Smooth muscle cell (in vitro differentiated cells): ENCODE measurements at regions not wholly inside any gene's neighbourhood (a gene's known extent, or its start where the extent isn't known, plus 50 kb on each side); places are given as distances from the start of the nearest gene placed in this dataset.

ENCODE experiments used
- DNase-seq: peaks from one replicate; lab custom pipeline; 2025; ENCODE audit not compliant: unreplicated experiment; lab: John Stamatoyannopoulos, UW
- H2AFZ ChIP-seq: fragments of 200-600 bp; sonication (generic); 2 replicates; pipeline ENCODE4 v1.6.0; 2016; ENCODE audit warnings: antibody characterized with exemption, low read depth, mild to moderate bottlenecking
- H3F3A ChIP-seq: fragments of 200-600 bp; sonication (generic); 2 replicates; pipeline ENCODE4 v1.6.0; 2017; ENCODE audit warnings: antibody characterized with exemption, low read depth
- H3K27ac ChIP-seq: fragments of 200-600 bp; sonication (generic); 2 replicates; pipeline ENCODE4 v1.5.1; 2016; ENCODE audit warnings: low read depth, mild to moderate bottlenecking
- H3K27me3 ChIP-seq: fragments of 200-600 bp; sonication (generic); 2 replicates; pipeline ENCODE4 v1.6.1; 2016; ENCODE audit warnings: low read depth, mild to moderate bottlenecking
- H3K36me3 ChIP-seq: fragments of 200-600 bp; sonication (generic); 2 replicates; pipeline ENCODE4 v1.5.1; 2016; ENCODE audit warnings: low read depth
- H3K4me1 ChIP-seq: fragments of 200-600 bp; sonication (generic); 2 replicates; pipeline ENCODE4 v1.5.1; 2016; ENCODE audit warnings: low read depth
- H3K4me2 ChIP-seq: fragments of 200-600 bp; sonication (generic); 2 replicates; pipeline ENCODE4 v1.6.0; 2016; ENCODE audit warnings: mild to moderate bottlenecking
- H3K4me3 ChIP-seq: fragments of 200-600 bp; sonication (generic); 2 replicates; pipeline ENCODE4 v1.5.1; 2016; ENCODE audit warnings: mild to moderate bottlenecking
- H3K79me2 ChIP-seq: fragments of 200-600 bp; sonication (generic); 2 replicates; pipeline ENCODE4 v1.6.0; 2016; ENCODE audit warnings: low read depth, mild to moderate bottlenecking
- H3K9ac ChIP-seq: fragments of 200-600 bp; sonication (generic); 2 replicates; pipeline ENCODE4 v1.6.0; 2016; ENCODE audit warnings: low read depth
- H3K9me3 ChIP-seq: fragments of 200-600 bp; sonication (generic); replicated peaks from 2 replicates; pipeline ENCODE4 v1.5.1; 2016; ENCODE audit warnings: low read depth
- H4K20me1 ChIP-seq: fragments of 200-600 bp; sonication (generic); 2 replicates; pipeline ENCODE4 v1.6.0; 2016; ENCODE audit warnings: low read depth
- WGBS: methylation state at CpG from one replicate; pipeline ENCODE4 v1.1.7; 2016; ENCODE audit warnings: low lambda C conversion rate; 5-methylcytosine and 5-hydroxymethylcytosine counted together
- TF ChIP-seq, protein P1 (sequence below): fragments of 200-600 bp; sonication (generic); IDR thresholded peaks from 2 replicates; pipeline ENCODE4 v1.5.1; 2017; ENCODE audit warnings: borderline replicate concordance, mild to moderate bottlenecking, antibody characterized with exemption; ENCODE audit not compliant: insufficient read depth, poor library complexity, severe bottlenecking

DNA sequence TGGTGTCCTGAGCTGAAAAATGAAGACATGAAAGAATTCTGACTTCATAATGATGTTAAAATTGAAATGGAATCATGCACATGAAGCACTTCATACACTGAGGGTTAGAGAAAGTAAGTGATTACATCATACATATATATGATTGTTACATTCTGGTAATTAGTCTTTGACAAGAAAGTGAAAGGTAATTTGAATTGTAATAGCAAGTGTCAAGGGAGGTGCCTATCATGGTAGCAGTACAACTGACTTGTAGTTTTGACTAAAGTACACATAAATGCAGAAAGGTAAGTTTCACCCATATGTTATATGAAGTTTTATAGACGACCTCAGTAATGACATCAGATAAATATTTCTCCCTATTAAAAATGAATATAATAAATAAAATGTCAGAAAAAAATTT, 1325.0 kb upstream of the GOT2 start:
- Histone ChIP-seq H3K4me3 (no peak overlapping the region), H3K9ac (no peak overlapping the region), H4K20me1 (no peaks in the 10 kb centered on the region), H3K27ac (no peak overlapping the region), H3K79me2 (no peaks in the 10 kb centered on the region), H3K9me3 (no peaks in the 10 kb centered on the region), H2AFZ (no peak overlapping the region), H3K4me1 (no peaks in the 10 kb centered on the region), H3K36me3 (no peaks in the 10 kb centered on the region), H3F3A (no peaks in the 10 kb centered on the region), H3K4me2 (no peak overlapping the region), H3K27me3 (no peaks in the 10 kb centered on the region)
- TF ChIP-seq, protein P1, sequence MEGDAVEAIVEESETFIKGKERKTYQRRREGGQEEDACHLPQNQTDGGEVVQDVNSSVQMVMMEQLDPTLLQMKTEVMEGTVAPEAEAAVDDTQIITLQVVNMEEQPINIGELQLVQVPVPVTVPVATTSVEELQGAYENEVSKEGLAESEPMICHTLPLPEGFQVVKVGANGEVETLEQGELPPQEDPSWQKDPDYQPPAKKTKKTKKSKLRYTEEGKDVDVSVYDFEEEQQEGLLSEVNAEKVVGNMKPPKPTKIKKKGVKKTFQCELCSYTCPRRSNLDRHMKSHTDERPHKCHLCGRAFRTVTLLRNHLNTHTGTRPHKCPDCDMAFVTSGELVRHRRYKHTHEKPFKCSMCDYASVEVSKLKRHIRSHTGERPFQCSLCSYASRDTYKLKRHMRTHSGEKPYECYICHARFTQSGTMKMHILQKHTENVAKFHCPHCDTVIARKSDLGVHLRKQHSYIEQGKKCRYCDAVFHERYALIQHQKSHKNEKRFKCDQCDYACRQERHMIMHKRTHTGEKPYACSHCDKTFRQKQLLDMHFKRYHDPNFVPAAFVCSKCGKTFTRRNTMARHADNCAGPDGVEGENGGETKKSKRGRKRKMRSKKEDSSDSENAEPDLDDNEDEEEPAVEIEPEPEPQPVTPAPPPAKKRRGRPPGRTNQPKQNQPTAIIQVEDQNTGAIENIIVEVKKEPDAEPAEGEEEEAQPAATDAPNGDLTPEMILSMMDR, result no peak
- no peak for DNase-seq
- 89% methylated on average over 1 of the region's 1 CpG for WGBS

DNA sequence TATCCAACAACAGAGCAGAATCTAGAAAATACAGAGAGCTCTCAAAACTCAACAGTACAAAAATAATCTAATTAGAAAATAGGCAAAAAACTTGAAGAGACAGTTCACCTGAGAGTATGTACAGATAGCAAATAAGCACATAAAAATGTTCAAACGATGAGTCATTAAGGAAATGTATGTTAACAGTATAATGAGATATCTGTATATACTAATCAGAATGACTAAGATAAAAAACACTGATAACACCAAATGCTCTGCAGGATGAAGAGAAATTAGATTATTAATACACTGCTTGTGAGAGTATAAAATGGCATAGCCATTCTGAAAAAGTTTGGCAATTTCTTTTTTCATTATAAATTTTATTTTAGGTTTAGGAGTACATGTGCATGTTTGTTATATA, 1307.6 kb upstream of the GOT2 start:
- no peaks in the 10 kb centered on the region for H3K36me3 ChIP-seq
- no peak for DNase-seq
- no peaks in the 10 kb centered on the region for H3F3A ChIP-seq
- no peak overlapping the region for H3K4me3 ChIP-seq
- H3K9ac ChIP-seq, result no peak overlapping the region
- no peaks in the 10 kb centered on the region for H3K4me1 ChIP-seq
- H2AFZ ChIP-seq, result no peak overlapping the region
- 79% methylated on average over 1 of the region's 1 CpG for WGBS
- no peak overlapping the region for H3K4me2 ChIP-seq
- no peaks in the 10 kb centered on the region for H3K79me2 ChIP-seq
- no peak overlapping the region for H3K27ac ChIP-seq
- TF ChIP-seq, protein P1, result no peak
- no peaks in the 10 kb centered on the region for H3K27me3 ChIP-seq
- no peaks in the 10 kb centered on the region for H4K20me1 ChIP-seq
- H3K9me3 ChIP-seq, result no peaks in the 10 kb centered on the region

DNA sequence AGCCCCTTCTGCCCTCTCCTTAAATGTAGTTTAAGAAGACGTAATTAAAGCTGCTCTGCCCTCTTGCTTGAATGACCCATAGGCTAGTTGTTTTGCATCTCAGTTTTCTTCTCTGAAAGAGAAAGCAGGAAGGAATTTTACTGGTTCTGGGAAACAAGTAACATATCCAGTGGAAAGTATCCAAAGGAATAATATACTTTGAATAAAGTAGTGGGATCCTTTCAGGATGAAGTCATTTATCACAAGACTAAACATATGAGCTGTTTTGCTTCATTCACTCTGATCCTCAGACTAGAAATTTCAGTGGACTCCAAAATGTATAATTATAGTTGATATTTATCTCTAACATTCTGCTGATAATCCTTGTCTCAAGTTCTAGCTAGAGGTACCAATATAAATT, 1297.6 kb upstream of the GOT2 start:
- Histone ChIP-seq H3K27me3 (no peaks in the 10 kb centered on the region), H3K4me1 (no peaks in the 10 kb centered on the region), H3K4me3 (no peak overlapping the region), H3K27ac (peak overlapping the region; percentile 43), H2AFZ (peak overlapping the region; percentile 35), H4K20me1 (no peaks in the 10 kb centered on the region), H3F3A (no peaks in the 10 kb centered on the region), H3K9ac (no peak overlapping the region), H3K79me2 (no peaks in the 10 kb centered on the region), H3K9me3 (no peaks in the 10 kb centered on the region), H3K36me3 (no peaks in the 10 kb centered on the region), H3K4me2 (peak overlapping the region; percentile 44)
- no peak for DNase-seq
- TF ChIP-seq, protein P1, result no peak
- 60% methylated on average over 1 of the region's 1 CpG for WGBS

DNA sequence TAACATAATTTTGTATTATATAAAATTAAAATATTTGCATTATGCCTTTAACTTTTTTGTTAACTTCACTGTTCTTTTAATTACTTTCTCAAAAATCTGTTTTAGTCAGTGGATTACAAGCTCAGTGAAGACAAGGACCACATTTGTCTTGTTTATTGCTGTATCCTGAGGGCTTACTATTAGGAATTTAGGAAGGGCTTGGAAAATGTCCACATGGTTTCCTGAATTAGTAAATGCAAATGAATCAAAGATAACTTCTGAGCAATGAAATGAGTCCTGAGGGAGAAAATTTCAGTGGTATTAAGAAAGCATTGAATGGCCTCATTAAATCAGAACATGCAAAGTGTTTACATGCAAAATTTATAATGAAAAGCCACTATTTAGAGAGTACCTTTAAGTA, 1293.2 kb upstream of the GOT2 start:
- TF ChIP-seq, protein P1, result no peak

More for the DNA sequence above, 1293.2 kb upstream of the GOT2 start:
- no peaks in the 10 kb centered on the region for H3K79me2 ChIP-seq
- no peak overlapping the region for H3K4me3 ChIP-seq
- no peaks in the 10 kb centered on the region for H3K9me3 ChIP-seq
- no peaks in the 10 kb centered on the region for H3F3A ChIP-seq
- no peaks in the 10 kb centered on the region for H4K20me1 ChIP-seq
- no peak overlapping the region for H3K27ac ChIP-seq
- no peaks in the 10 kb centered on the region for H3K4me1 ChIP-seq
- H3K4me2 ChIP-seq, result no peak overlapping the region
- no peak overlapping the region for H3K9ac ChIP-seq
- no peak for DNase-seq
- H3K36me3 ChIP-seq, result no peaks in the 10 kb centered on the region
- no peak overlapping the region for H2AFZ ChIP-seq
- H3K27me3 ChIP-seq, result no peaks in the 10 kb centered on the region
